GM12864 (cell line): ENCODE measurements at regions not wholly inside any gene's neighbourhood (a gene's known extent, or its start where the extent isn't known, plus 50 kb on each side); places are given as distances from the start of the nearest gene placed in this dataset.
"Not testable (repeated sequence)": the region's sequence is repeated elsewhere in the genome, so short reads cannot be mapped to it uniquely, and the experiment has no call there.

Experiments
- DNase-seq: peaks from one replicate; pipeline ENCODE4 v3.0.0-alpha.2; 2011; ENCODE audit warnings: low read depth
- H3K4me3 ChIP-seq: 2 replicates; pipeline ENCODE4 v1.5.1; 2011; ENCODE audit warnings: mild to moderate bottlenecking, low read depth, low read length, control low read depth
- CTCF ChIP-seq: IDR thresholded peaks from 2 replicates; pipeline ENCODE4 v1.5.1; 2011; ENCODE audit warnings: low read depth, mild to moderate bottlenecking, moderate library complexity, low read length, control low read depth, inconsistent platforms; ENCODE audit errors: missing control alignments

- no peak for DNase-seq
- no peak overlapping the region for H3K4me3 ChIP-seq
- no peak for TF ChIP-seq CTCF
These were observed 769.8 kb downstream of the EPHA3 start for GRCh38 chr3:89877230-89877629.

GRCh38 chr3:89889386-89889785, 782.0 kb downstream of the EPHA3 start:
- no peak for TF ChIP-seq CTCF
- H3K4me3 ChIP-seq: no peak overlapping the region
- no peak for DNase-seq

GRCh38 chr3:89908711-89909213, 801.3 kb downstream of the EPHA3 start:
- no peak overlapping the region for H3K4me3 ChIP-seq
- TF ChIP-seq CTCF: no peak
- DNase-seq: no peak

GRCh38 chr3:89912031-89912430, 804.6 kb downstream of the EPHA3 start:
- no peak for DNase-seq
- no peak for TF ChIP-seq CTCF
- H3K4me3 ChIP-seq: no peak overlapping the region

- DNase-seq: no peak
- no peak for TF ChIP-seq CTCF
- no peak overlapping the region for H3K4me3 ChIP-seq
These were observed 816.6 kb downstream of the EPHA3 start for GRCh38 chr3:89923921-89924610.

GRCh38 chr3:89925976-89926375, 818.6 kb downstream of the EPHA3 start:
- no peak for DNase-seq
- no peak for TF ChIP-seq CTCF

GRCh38 chr3:89932882-89933281, 825.5 kb downstream of the EPHA3 start:
- no peak for TF ChIP-seq CTCF
- no peak overlapping the region for H3K4me3 ChIP-seq
- DNase-seq: no peak

More at GRCh38 chr3:89925976-89926375, 818.6 kb downstream of the EPHA3 start:
- H3K4me3 ChIP-seq: no peak overlapping the region

GRCh38 chr3:89944461-89944860, 837.0 kb downstream of the EPHA3 start:
- not testable (repeated sequence) for H3K4me3 ChIP-seq, DNase-seq
